Osteoblast (primary cell): ENCODE measurements at regions not wholly inside any gene's neighbourhood (a gene's known extent, or its start where the extent isn't known, plus 50 kb on each side); places are given as distances from the start of the nearest gene placed in this dataset.

Source experiments
- DNase-seq: peaks from one replicate; pipeline ENCODE4 v3.0.0; 2011; ENCODE audit warnings: low spot score, mixed read lengths; ENCODE audit not compliant: insufficient read length; ENCODE audit errors: missing footprints
- H2AFZ ChIP-seq: 2 replicates; pipeline ENCODE4 v1.6.0; 2011; ENCODE audit warnings: mild to moderate bottlenecking, low read length
- H3K27ac ChIP-seq: 2 replicates; pipeline ENCODE4 v1.5.1; 2011; ENCODE audit warnings: mild to moderate bottlenecking, low read depth, low read length, moderate library complexity
- H3K27me3 ChIP-seq: 2 replicates; pipeline ENCODE4 v1.6.0; 2012; ENCODE audit warnings: mild to moderate bottlenecking, control low read depth, inconsistent platforms, low read length, moderate library complexity; ENCODE audit not compliant: insufficient read depth
- H3K36me3 ChIP-seq: 2 replicates; pipeline ENCODE4 v1.5.1; 2011; ENCODE audit warnings: mild to moderate bottlenecking, low read length, control low read depth, moderate library complexity; ENCODE audit not compliant: insufficient read depth
- H3K4me1 ChIP-seq: 2 replicates; pipeline ENCODE4 v1.5.1; 2011; ENCODE audit warnings: mild to moderate bottlenecking, low read length, control low read depth, moderate library complexity; ENCODE audit not compliant: insufficient read depth
- H3K4me2 ChIP-seq: 2 replicates; pipeline ENCODE4 v1.6.0; 2011; ENCODE audit warnings: mild to moderate bottlenecking, low read length; ENCODE audit not compliant: insufficient read depth
- H3K4me3 ChIP-seq: fragments of 200-600 bp; sonication (generic); 3 replicates; pipeline ENCODE4 v1.5.1; 2012; ENCODE audit warnings: mild to moderate bottlenecking, low read length, inconsistent platforms; ENCODE audit not compliant: insufficient read depth
- H3K79me2 ChIP-seq: 2 replicates; pipeline ENCODE4 v1.6.0; 2012; ENCODE audit warnings: mild to moderate bottlenecking, low read length, control low read depth, inconsistent platforms; ENCODE audit not compliant: insufficient read depth
- H3K9me3 ChIP-seq: 2 replicates; pipeline ENCODE4 v1.5.1; 2011; ENCODE audit warnings: low read depth, low read length, control low read depth
- H4K20me1 ChIP-seq: 2 replicates; pipeline ENCODE4 v1.6.0; 2012; ENCODE audit warnings: mild to moderate bottlenecking, low read length, control low read depth; ENCODE audit not compliant: insufficient read depth
- TF ChIP-seq, protein P1 (sequence below): IDR thresholded peaks from 2 replicates; pipeline ENCODE4 v1.5.1; 2011; ENCODE audit warnings: mild to moderate bottlenecking, low read depth, low read length, moderate library complexity; ENCODE audit errors: extremely low read depth

DNA sequence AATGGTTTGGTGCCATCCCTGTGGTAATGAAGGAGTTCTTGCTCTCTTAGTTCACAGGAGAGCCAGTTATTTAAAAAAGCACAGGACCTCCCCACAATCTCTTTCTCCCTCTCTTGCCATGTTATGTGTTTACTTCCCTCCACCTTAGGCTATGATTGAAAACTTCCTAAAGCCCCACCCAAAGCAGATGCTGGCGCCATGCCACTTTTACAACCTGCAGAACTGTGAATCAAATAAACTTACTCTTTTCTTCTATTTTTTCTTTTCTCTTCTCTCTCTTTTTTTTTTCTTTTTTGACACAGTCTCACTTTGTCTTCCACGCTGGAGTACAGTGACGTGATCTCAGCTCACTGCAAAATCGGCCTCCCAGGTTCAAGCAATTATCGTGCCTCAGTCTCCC is 508.4 kb upstream of the EPHA7 start:
- DNase-seq, result no peak
- H3K79me2 ChIP-seq, result no peaks in the 10 kb centered on the region
- TF ChIP-seq, protein P1, sequence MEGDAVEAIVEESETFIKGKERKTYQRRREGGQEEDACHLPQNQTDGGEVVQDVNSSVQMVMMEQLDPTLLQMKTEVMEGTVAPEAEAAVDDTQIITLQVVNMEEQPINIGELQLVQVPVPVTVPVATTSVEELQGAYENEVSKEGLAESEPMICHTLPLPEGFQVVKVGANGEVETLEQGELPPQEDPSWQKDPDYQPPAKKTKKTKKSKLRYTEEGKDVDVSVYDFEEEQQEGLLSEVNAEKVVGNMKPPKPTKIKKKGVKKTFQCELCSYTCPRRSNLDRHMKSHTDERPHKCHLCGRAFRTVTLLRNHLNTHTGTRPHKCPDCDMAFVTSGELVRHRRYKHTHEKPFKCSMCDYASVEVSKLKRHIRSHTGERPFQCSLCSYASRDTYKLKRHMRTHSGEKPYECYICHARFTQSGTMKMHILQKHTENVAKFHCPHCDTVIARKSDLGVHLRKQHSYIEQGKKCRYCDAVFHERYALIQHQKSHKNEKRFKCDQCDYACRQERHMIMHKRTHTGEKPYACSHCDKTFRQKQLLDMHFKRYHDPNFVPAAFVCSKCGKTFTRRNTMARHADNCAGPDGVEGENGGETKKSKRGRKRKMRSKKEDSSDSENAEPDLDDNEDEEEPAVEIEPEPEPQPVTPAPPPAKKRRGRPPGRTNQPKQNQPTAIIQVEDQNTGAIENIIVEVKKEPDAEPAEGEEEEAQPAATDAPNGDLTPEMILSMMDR, result no peak
- no peak overlapping the region for H3K4me3 ChIP-seq
- no peaks in the 10 kb centered on the region for H3K4me1 ChIP-seq
- H3K9me3 ChIP-seq, result no peaks in the 10 kb centered on the region
- no peaks in the 10 kb centered on the region for H3K27me3 ChIP-seq
- H3K27ac ChIP-seq, result no peak overlapping the region
- H4K20me1 ChIP-seq, result no peaks in the 10 kb centered on the region
- no peak overlapping the region for H2AFZ ChIP-seq
- H3K36me3 ChIP-seq, result no peaks in the 10 kb centered on the region
- no peak overlapping the region for H3K4me2 ChIP-seq

DNA sequence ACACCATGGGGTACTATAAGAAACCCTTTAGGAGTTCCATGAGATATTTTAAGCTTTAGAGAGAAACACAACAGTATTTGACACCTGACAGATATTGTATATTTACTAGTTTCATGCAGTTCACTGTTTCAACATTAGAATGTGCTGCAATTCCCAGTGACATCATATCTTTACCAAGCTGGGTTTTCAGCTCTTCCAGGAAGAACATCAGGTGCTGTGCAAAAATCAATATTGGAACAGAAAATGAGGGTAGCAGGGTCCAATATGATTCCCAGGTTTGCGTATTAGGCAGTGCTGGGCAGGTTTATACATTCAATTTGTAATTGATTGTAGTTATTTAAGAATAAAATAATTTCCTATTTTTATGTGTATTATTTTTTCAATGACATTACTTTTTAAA is 500.0 kb upstream of the EPHA7 start:
- Histone ChIP-seq H3K4me1 (no peaks in the 10 kb centered on the region), H3K9me3 (no peaks in the 10 kb centered on the region), H3K79me2 (no peaks in the 10 kb centered on the region), H4K20me1 (no peaks in the 10 kb centered on the region), H3K4me3 (no peak overlapping the region), H3K27me3 (no peaks in the 10 kb centered on the region), H3K27ac (no peak overlapping the region), H2AFZ (no peak overlapping the region), H3K36me3 (no peaks in the 10 kb centered on the region), H3K4me2 (no peak overlapping the region)
- TF ChIP-seq, protein P1, result no peak
- DNase-seq, result no peak

DNA sequence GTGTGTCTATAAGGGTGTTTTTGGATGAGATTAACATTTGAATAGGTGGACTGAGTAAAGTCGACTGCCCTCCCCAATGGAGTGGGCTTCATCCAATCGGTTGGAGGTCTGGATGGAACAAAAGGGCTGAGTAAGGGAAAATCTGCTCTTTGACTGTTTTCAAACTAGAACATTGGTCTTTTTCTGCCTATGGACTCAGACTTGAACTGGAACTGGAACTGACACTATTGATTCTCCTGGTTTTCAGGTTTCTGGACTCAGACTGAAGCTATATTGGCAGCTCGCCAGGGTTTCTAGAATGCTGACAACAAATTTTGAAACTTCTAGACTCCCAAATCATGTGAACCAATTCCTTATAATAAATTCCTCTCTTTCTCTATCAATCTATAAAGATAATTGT is 498.9 kb upstream of the EPHA7 start:
- H4K20me1 ChIP-seq, result no peaks in the 10 kb centered on the region
- no peak overlapping the region for H3K27ac ChIP-seq
- no peaks in the 10 kb centered on the region for H3K4me1 ChIP-seq
- H3K79me2 ChIP-seq, result no peaks in the 10 kb centered on the region
- H2AFZ ChIP-seq, result no peak overlapping the region
- TF ChIP-seq, protein P1, result no peak
- no peaks in the 10 kb centered on the region for H3K27me3 ChIP-seq
- H3K4me3 ChIP-seq, result no peak overlapping the region
- H3K36me3 ChIP-seq, result no peaks in the 10 kb centered on the region
- no peak for DNase-seq
- no peaks in the 10 kb centered on the region for H3K9me3 ChIP-seq
- no peak overlapping the region for H3K4me2 ChIP-seq

DNA sequence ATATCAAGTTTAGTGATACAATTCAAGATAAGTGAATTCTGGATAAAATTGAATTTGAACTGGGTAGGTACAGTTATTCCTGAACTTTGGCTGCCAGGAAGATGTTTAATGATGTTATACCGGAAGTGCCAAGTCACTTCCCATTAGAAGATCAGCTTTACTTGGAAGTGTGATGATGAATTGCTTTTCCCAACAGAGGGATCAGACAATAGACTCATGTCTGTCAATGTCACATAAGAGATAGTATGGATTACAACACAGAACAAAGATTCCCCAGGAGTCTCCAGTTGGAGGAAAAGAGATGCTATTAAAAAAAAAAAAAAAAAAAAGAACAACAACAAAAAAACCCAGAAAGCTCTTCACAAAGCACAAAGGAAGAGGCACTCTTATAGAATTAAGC is 497.9 kb upstream of the EPHA7 start:
- Histone ChIP-seq H3K27ac (no peak overlapping the region), H3K79me2 (no peaks in the 10 kb centered on the region), H3K36me3 (no peaks in the 10 kb centered on the region), H3K9me3 (peaks cover 2% of the 10 kb centered on the region), H4K20me1 (no peaks in the 10 kb centered on the region), H3K4me3 (no peak overlapping the region), H3K4me2 (no peak overlapping the region), H3K27me3 (no peaks in the 10 kb centered on the region), H2AFZ (no peak overlapping the region), H3K4me1 (no peaks in the 10 kb centered on the region)
- DNase-seq, result no peak
- TF ChIP-seq, protein P1, result no peak
